H1 (cell line): ENCODE measurements at regions not wholly inside any gene's neighbourhood (a gene's known extent, or its start where the extent isn't known, plus 50 kb on each side); places are given as distances from the start of the nearest gene placed in this dataset.

Experiments
- HDAC2 ChIP-seq, 2 experiments: fragments of 300-600 bp in 1 of 2; sonication (generic) in 1 of 2; IDR thresholded peaks; 2 replicates each; pipeline ENCODE4 v1.6.1; 2011 to 2012; ENCODE audit warnings: low read depth in 2 of 2, low read length in 2 of 2, mild to moderate bottlenecking in 2 of 2, moderate library complexity in 2 of 2, borderline replicate concordance in 1 of 2, inconsistent platforms in 1 of 2
- TF ChIP-seq, protein P1 (sequence below): fragments of 300-600 bp; sonication (generic); IDR thresholded peaks from 2 replicates; pipeline ENCODE4 v1.7.1; 2012; ENCODE audit warnings: low read length, moderate library complexity, mild to moderate bottlenecking, inconsistent platforms; ENCODE audit not compliant: insufficient replicate concordance
- TF ChIP-seq, protein P2 (sequence below), 3 experiments: IDR thresholded peaks; 1 replicate in 2 of 3; 2 replicates in 1 of 3; pipeline versions ENCODE4 v1.5.1 to v1.6.1; 2011; ENCODE audit warnings: low read length in 3 of 3, mild to moderate bottlenecking in 3 of 3, inconsistent platforms in 2 of 3, low read depth in 1 of 3, moderate library complexity in 1 of 3; ENCODE audit not compliant: insufficient read depth in 1 of 3; ENCODE audit errors: control extremely low read depth in 1 of 3

DNA sequence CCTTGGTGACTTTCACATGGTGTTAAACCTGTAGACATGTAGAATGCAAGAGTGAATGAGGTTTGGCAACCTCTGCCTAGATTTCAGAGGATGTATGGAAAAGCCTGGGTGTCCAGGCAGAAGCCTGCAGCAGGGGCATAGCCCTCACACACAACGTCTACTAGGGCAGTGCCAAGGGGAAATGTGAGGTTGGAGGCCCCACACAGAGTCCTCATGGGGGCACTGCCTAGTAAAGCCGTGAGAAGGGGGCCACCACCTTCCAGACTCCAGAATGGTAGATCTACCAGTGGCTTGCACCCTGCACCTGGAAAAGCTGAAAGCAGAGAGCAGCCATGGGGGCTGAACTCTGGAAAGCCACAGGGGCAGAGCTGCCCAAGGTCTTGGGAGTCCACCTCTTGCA lies 241.2 kb downstream of the KLF13 start (continued):
- TF ChIP-seq, protein P1, sequence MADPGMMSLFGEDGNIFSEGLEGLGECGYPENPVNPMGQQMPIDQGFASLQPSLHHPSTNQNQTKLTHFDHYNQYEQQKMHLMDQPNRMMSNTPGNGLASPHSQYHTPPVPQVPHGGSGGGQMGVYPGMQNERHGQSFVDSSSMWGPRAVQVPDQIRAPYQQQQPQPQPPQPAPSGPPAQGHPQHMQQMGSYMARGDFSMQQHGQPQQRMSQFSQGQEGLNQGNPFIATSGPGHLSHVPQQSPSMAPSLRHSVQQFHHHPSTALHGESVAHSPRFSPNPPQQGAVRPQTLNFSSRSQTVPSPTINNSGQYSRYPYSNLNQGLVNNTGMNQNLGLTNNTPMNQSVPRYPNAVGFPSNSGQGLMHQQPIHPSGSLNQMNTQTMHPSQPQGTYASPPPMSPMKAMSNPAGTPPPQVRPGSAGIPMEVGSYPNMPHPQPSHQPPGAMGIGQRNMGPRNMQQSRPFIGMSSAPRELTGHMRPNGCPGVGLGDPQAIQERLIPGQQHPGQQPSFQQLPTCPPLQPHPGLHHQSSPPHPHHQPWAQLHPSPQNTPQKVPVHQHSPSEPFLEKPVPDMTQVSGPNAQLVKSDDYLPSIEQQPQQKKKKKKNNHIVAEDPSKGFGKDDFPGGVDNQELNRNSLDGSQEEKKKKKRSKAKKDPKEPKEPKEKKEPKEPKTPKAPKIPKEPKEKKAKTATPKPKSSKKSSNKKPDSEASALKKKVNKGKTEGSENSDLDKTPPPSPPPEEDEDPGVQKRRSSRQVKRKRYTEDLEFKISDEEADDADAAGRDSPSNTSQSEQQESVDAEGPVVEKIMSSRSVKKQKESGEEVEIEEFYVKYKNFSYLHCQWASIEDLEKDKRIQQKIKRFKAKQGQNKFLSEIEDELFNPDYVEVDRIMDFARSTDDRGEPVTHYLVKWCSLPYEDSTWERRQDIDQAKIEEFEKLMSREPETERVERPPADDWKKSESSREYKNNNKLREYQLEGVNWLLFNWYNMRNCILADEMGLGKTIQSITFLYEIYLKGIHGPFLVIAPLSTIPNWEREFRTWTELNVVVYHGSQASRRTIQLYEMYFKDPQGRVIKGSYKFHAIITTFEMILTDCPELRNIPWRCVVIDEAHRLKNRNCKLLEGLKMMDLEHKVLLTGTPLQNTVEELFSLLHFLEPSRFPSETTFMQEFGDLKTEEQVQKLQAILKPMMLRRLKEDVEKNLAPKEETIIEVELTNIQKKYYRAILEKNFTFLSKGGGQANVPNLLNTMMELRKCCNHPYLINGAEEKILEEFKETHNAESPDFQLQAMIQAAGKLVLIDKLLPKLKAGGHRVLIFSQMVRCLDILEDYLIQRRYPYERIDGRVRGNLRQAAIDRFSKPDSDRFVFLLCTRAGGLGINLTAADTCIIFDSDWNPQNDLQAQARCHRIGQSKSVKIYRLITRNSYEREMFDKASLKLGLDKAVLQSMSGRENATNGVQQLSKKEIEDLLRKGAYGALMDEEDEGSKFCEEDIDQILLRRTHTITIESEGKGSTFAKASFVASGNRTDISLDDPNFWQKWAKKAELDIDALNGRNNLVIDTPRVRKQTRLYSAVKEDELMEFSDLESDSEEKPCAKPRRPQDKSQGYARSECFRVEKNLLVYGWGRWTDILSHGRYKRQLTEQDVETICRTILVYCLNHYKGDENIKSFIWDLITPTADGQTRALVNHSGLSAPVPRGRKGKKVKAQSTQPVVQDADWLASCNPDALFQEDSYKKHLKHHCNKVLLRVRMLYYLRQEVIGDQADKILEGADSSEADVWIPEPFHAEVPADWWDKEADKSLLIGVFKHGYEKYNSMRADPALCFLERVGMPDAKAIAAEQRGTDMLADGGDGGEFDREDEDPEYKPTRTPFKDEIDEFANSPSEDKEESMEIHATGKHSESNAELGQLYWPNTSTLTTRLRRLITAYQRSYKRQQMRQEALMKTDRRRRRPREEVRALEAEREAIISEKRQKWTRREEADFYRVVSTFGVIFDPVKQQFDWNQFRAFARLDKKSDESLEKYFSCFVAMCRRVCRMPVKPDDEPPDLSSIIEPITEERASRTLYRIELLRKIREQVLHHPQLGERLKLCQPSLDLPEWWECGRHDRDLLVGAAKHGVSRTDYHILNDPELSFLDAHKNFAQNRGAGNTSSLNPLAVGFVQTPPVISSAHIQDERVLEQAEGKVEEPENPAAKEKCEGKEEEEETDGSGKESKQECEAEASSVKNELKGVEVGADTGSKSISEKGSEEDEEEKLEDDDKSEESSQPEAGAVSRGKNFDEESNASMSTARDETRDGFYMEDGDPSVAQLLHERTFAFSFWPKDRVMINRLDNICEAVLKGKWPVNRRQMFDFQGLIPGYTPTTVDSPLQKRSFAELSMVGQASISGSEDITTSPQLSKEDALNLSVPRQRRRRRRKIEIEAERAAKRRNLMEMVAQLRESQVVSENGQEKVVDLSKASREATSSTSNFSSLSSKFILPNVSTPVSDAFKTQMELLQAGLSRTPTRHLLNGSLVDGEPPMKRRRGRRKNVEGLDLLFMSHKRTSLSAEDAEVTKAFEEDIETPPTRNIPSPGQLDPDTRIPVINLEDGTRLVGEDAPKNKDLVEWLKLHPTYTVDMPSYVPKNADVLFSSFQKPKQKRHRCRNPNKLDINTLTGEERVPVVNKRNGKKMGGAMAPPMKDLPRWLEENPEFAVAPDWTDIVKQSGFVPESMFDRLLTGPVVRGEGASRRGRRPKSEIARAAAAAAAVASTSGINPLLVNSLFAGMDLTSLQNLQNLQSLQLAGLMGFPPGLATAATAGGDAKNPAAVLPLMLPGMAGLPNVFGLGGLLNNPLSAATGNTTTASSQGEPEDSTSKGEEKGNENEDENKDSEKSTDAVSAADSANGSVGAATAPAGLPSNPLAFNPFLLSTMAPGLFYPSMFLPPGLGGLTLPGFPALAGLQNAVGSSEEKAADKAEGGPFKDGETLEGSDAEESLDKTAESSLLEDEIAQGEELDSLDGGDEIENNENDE = no peak
- no peak for TF ChIP-seq HDAC2 (IDR thresholded peaks at IDR 0.05; ENCODE audit: borderline replicate concordance in 1 of 2, low read depth in 2 of 2, low read length in 2 of 2)
- TF ChIP-seq, protein P2, sequence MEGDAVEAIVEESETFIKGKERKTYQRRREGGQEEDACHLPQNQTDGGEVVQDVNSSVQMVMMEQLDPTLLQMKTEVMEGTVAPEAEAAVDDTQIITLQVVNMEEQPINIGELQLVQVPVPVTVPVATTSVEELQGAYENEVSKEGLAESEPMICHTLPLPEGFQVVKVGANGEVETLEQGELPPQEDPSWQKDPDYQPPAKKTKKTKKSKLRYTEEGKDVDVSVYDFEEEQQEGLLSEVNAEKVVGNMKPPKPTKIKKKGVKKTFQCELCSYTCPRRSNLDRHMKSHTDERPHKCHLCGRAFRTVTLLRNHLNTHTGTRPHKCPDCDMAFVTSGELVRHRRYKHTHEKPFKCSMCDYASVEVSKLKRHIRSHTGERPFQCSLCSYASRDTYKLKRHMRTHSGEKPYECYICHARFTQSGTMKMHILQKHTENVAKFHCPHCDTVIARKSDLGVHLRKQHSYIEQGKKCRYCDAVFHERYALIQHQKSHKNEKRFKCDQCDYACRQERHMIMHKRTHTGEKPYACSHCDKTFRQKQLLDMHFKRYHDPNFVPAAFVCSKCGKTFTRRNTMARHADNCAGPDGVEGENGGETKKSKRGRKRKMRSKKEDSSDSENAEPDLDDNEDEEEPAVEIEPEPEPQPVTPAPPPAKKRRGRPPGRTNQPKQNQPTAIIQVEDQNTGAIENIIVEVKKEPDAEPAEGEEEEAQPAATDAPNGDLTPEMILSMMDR (IDR thresholded peaks at IDR 0.05; ENCODE audit: control extremely low read depth in 1 of 3, insufficient read depth in 1 of 3, low read depth in 1 of 3, low read length in 3 of 3) = no peak
- TF ChIP-seq, all 59 proteins: peak for 0
